ENCODE measurements at regions not wholly inside any gene's neighbourhood (a gene's known extent, or its start where the extent isn't known, plus 50 kb on each side); places are given as distances from the start of the nearest gene placed in this dataset.

GRCh38 chr3:102159810-102160451, 274.9 kb upstream of the ZPLD1 start:
- no peak for TF ChIP-seq POLR2AphosphoS5 (IDR thresholded peaks at IDR 0.05; ENCODE audit: insufficient read depth in 1 of 2, low read depth in 1 of 2)
- TF ChIP-seq, protein P1, sequence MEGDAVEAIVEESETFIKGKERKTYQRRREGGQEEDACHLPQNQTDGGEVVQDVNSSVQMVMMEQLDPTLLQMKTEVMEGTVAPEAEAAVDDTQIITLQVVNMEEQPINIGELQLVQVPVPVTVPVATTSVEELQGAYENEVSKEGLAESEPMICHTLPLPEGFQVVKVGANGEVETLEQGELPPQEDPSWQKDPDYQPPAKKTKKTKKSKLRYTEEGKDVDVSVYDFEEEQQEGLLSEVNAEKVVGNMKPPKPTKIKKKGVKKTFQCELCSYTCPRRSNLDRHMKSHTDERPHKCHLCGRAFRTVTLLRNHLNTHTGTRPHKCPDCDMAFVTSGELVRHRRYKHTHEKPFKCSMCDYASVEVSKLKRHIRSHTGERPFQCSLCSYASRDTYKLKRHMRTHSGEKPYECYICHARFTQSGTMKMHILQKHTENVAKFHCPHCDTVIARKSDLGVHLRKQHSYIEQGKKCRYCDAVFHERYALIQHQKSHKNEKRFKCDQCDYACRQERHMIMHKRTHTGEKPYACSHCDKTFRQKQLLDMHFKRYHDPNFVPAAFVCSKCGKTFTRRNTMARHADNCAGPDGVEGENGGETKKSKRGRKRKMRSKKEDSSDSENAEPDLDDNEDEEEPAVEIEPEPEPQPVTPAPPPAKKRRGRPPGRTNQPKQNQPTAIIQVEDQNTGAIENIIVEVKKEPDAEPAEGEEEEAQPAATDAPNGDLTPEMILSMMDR (IDR thresholded peaks at IDR 0.05), result no peak
